SK-N-SH (cell line): ENCODE measurements at regions not wholly inside any gene's neighbourhood (a gene's known extent, or its start where the extent isn't known, plus 50 kb on each side); places are given as distances from the start of the nearest gene placed in this dataset.

Experiments used
- EP300 ChIP-seq, 2 experiments: IDR thresholded peaks; 2 replicates each; pipeline versions ENCODE4 v1.4.0 to v1.6.1; 2012; ENCODE audit warnings: borderline replicate concordance in 1 of 2, low read depth in 1 of 2, low read length in 1 of 2
- FOSL2 ChIP-seq: IDR thresholded peaks from 2 replicates; pipeline ENCODE4 v1.4.0; 2012; ENCODE audit warnings: low read depth, mild to moderate bottlenecking, moderate library complexity, borderline replicate concordance
- FOXM1 ChIP-seq: IDR thresholded peaks from 2 replicates; pipeline ENCODE4 v1.4.0; 2012; ENCODE audit warnings: low read depth, mild to moderate bottlenecking
- POLR2AphosphoS5 ChIP-seq: IDR thresholded peaks from 2 replicates; pipeline ENCODE4 v1.6.1; 2012; ENCODE audit warnings: low read depth, low read length
- RAD21 ChIP-seq: IDR thresholded peaks from 2 replicates; pipeline ENCODE4 v1.6.1; 2012; ENCODE audit warnings: mild to moderate bottlenecking, low read length
- RFX5 ChIP-seq: IDR thresholded peaks from 2 replicates; pipeline ENCODE4 v1.6.1; 2012; ENCODE audit warnings: mild to moderate bottlenecking, improper control_type of control experiment, low read length
- SMC3 ChIP-seq: IDR thresholded peaks from 2 replicates; pipeline ENCODE4 v1.6.1; 2012; ENCODE audit warnings: low read depth, low read length, improper control_type of control experiment
- TAF1 ChIP-seq: IDR thresholded peaks from 2 replicates; pipeline ENCODE4 v1.6.1; 2012; ENCODE audit warnings: low read depth, mild to moderate bottlenecking, low read length, moderate library complexity, borderline replicate concordance
- TF ChIP-seq, protein P1 (sequence below): fragments of 200-600 bp; sonication (generic); IDR thresholded peaks from 2 replicates; pipeline ENCODE4 v1.6.1; 2017; ENCODE audit warnings: antibody characterized with exemption, mild to moderate bottlenecking, moderate library complexity
- TF ChIP-seq, protein P2 (sequence below): fragments of 150-350 bp; IDR thresholded peaks from 2 replicates; pipeline ENCODE4 v1.6.1; 2017; ENCODE audit warnings: antibody characterized with exemption, low read length, low read depth, borderline replicate concordance
- TF ChIP-seq, protein P3 (sequence below): IDR thresholded peaks from 2 replicates; pipeline ENCODE4; 2012

DNA sequence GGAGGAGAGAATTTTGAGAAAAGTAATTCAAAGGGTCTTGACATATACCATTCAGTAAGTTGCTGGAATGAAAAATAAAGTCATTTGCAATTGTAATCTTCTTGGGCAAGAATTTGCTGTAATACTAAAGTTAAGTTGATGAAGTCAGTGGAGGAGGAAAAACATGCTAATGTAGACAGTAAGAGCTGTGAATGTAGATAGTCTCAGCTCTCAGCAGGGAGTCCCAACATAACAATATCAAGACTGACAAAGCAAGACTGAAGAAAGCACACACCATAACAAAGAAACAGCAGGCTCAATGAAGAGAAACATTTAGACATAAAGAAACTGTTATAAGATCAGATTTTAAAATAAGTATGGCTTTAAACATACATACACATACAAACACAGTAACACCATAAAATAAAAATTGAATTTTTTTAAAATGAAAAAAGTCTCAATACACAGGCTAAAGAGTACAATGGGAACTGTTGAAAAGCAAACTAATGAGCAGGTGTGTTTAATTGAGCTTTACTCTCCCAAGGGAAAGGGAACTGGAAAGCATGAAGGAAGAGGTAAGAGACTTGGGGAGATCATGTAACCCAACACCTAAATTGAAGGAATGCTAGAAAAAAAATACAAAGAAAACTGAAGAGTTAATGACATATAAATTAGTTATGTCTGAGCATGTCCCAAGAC, 336.3 kb upstream of the NCAM2 start:
- TF ChIP-seq FOSL2 (no peak), RAD21 (no peak), POLR2AphosphoS5 (no peak), EP300 (IDR thresholded peaks at IDR 0.05; ENCODE audit: borderline replicate concordance in 1 of 2, low read depth in 1 of 2, low read length in 1 of 2) (no peak), FOXM1 (no peak), TAF1 (no peak), RFX5 (no peak), SMC3 (no peak)
- TF ChIP-seq, protein P1, sequence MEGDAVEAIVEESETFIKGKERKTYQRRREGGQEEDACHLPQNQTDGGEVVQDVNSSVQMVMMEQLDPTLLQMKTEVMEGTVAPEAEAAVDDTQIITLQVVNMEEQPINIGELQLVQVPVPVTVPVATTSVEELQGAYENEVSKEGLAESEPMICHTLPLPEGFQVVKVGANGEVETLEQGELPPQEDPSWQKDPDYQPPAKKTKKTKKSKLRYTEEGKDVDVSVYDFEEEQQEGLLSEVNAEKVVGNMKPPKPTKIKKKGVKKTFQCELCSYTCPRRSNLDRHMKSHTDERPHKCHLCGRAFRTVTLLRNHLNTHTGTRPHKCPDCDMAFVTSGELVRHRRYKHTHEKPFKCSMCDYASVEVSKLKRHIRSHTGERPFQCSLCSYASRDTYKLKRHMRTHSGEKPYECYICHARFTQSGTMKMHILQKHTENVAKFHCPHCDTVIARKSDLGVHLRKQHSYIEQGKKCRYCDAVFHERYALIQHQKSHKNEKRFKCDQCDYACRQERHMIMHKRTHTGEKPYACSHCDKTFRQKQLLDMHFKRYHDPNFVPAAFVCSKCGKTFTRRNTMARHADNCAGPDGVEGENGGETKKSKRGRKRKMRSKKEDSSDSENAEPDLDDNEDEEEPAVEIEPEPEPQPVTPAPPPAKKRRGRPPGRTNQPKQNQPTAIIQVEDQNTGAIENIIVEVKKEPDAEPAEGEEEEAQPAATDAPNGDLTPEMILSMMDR, result no peak
- TF ChIP-seq, protein P2, sequence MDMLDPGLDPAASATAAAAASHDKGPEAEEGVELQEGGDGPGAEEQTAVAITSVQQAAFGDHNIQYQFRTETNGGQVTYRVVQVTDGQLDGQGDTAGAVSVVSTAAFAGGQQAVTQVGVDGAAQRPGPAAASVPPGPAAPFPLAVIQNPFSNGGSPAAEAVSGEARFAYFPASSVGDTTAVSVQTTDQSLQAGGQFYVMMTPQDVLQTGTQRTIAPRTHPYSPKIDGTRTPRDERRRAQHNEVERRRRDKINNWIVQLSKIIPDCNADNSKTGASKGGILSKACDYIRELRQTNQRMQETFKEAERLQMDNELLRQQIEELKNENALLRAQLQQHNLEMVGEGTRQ, result no peak
- TF ChIP-seq, protein P3, sequence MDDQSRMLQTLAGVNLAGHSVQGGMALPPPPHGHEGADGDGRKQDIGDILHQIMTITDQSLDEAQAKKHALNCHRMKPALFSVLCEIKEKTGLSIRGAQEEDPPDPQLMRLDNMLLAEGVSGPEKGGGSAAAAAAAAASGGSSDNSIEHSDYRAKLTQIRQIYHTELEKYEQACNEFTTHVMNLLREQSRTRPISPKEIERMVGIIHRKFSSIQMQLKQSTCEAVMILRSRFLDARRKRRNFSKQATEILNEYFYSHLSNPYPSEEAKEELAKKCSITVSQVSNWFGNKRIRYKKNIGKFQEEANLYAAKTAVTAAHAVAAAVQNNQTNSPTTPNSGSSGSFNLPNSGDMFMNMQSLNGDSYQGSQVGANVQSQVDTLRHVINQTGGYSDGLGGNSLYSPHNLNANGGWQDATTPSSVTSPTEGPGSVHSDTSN, result no peak
